ENCODE measurements at regions not wholly inside any gene's neighbourhood (a gene's known extent, or its start where the extent isn't known, plus 50 kb on each side); places are given as distances from the start of the nearest gene placed in this dataset.
A peak's percentile ranks its signal among the peaks of the same experiment; 100 is the strongest.
"Not testable (repeated sequence)": the region's sequence is repeated elsewhere in the genome, so short reads cannot be mapped to it uniquely, and the experiment has no call there.

DNA sequence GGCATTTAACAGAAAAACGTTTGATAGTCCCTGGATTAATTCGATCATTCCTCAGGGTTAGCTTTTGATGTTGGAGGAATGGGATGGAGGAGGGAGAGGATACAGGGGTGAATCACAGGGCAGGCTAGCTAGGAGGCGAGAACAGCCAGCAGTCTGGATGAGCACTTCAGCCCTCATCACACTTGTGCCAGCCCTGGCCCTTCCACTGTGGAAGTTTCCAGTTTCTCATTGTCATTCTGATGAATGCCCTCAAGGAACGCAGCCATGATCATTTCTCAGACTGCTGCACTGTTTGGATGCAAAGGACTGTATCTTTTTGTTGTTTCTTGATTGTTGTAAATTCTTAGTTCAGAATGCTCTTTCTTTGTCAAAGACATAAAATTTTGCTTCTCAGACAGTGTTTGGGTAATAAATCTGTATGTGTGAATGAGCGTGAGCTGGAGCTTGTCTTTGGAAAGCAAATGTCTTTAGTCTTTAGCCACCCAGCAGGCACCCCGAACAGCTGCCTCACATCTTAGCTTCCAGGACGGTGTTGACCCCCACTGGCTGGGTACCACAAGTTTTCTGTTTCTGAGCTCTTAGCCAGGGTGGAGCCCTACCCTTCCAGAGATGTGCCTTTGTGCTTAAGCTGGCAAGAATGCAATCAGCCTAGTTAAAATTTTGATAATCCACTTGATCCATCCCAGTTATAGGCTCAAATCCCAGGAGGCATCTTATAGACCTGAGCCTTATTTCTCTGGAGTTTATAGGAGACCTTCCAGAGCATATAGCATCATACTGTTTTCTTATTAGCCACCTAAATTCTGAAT, 121.1 kb downstream of the PDCD6IP start:
- DNase-seq = no peak

GRCh38 chr3:33920511-33920910, 122.1 kb downstream of the PDCD6IP start:
- no peak for DNase-seq

GRCh38 chr3:33921608-33922007, 123.2 kb downstream of the PDCD6IP start:
- no peak for DNase-seq

GRCh38 chr3:33926998-33927605, 128.7 kb downstream of the PDCD6IP start:
- no peak for DNase-seq

- DNase-seq = no peak
Measured at GRCh38 chr3:33929813-33930212, 131.4 kb downstream of the PDCD6IP start.

- no peak for DNase-seq
Measured at GRCh38 chr3:33931512-33931911, 133.1 kb downstream of the PDCD6IP start.

DNA sequence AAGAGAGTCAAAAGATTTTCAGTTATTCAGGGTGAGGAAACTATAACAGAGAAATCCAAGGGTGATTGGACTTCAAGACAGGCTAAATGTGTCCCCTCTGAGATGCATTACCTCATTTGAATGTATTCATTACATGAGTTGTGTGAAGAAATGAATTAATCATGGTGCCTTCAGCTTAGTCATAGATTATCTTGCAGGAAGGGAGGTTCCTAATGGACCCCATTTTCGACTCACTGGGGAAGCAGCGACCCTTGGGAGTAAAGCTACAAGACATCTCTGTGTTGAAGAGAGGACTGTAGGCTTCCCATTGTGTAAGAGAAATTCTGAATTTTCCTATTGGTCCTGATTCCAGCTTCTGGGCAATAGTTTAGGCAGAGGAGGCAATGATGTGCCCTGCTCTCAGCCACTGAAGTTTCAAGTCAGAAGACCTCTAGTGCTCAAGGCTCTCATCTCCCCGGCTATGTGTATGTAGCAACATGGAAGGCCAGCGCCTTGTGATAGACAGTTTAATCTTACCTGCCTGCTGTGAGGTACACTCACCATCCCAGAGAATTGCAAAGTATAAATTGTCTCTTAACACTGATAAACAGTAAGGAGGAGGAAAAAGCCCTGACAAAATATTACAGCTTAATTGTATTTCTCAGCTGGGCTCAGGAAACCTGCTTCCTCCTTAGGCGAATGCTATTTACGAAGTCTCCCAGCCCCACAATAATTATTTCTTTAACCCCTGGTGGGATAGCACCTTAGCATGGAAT, 133.8 kb downstream of the PDCD6IP start:
- DNase-seq = no peak

- DNase-seq = no peak
Measured at GRCh38 chr3:33936171-33936920, 137.9 kb downstream of the PDCD6IP start.

DNA sequence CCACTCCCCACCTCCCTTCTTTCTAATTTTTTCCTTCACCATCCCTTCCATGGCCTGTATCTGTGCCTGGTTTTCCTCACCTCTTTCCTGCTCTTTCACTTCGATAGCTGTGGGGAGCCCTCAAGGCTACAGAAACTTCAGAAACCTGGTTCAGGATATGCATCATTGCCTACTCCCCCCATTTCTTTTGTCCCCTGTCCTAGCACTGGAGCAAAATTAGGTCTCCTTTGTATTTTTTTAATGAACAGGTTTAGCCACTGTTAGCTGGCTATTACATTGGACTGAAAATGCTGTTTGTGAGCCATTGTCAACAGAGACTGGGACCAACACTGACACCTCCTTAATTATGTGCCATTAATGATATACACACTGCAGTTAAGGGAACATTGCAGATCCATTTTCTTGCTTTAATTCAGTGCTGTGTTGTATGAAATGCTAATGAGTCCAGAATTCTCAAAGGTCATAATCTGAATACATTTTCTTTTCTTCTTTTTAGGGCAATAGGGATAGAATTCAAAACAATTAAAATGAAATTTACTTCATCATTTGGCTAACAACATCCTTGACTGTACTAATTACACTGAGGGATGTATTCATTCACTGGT, 138.6 kb downstream of the PDCD6IP start:
- no peak for DNase-seq

- DNase-seq = no peak
Measured at GRCh38 chr3:33937628-33938027, 139.2 kb downstream of the PDCD6IP start.

GRCh38 chr3:33940149-33940548, 141.7 kb downstream of the PDCD6IP start:
- DNase-seq = peak in 1 of 5 experiments; percentile 10

GRCh38 chr3:33940736-33941135, 142.3 kb downstream of the PDCD6IP start:
- no peak for DNase-seq

- DNase-seq = no peak
Measured at GRCh38 chr3:33941804-33942203, 143.4 kb downstream of the PDCD6IP start.

- DNase-seq = no peak
Measured at GRCh38 chr3:33942483-33943150, 144.2 kb downstream of the PDCD6IP start.

GRCh38 chr3:33943277-33943676, 144.8 kb downstream of the PDCD6IP start:
- DNase-seq = no peak

DNA sequence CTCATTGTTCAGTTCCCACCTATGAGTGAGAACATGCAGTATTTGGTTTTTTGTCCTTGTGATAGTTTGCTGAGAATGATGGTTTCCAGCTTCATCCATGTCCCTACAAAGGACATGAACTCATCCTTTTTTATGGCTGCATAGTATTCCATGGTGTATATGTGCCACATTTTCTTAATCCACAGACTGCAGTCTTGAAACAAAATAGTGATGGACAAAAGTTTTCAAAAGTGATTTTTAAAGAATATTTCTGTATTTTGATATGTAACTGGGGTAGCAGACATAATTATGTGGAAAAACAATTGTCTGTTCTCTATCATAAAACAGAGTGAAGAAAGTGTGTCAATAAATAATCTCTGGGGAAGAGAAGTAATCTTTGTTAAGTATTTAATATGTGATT, 148.2 kb downstream of the PDCD6IP start:
- DNase-seq = not testable (repeated sequence)

DNA sequence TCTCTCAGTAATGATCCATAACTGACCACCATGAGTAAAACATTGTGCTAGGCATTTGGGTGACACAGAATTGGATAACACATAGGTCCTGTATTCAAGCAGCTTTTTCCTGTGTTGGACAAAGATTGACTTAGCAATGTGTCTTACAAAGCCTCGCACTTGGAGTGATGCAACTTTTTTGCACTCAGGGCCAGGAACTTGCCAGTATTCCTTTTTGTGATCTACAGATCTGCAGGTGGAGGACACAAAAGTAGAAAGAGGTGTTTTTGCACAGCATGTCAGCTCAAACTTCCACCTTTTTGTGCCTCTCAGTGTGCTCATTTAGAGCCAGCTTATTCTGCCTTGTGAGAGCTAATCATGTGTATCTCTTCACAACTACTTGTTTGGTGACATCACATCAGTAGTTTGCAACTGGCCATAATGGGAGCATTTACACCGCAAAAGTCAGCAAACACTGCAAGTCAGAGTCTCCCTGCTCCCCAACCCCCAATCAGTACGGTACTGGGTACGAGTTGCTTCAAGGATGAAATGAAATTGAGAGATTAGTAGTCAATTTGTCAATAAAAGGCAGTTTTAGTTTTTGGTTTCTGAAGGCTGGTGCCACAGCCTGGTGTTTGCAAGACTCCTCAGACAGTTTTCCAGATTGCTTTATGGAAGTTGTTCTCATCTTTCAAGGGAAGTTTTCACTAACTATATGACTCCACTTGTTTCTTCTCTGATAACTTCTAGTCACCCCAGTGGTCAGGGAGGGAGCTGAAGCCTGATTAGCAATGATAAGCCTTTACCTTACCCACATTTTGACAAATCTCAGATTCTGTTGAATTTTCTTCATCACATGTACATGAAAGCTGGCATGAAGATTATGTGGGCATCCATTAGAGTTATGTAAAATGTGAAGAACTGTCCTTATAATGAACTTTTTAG, 149.1 kb downstream of the PDCD6IP start:
- DNase-seq = no peak

- no peak for DNase-seq
Measured at GRCh38 chr3:33949074-33949473, 150.6 kb downstream of the PDCD6IP start.

DNA sequence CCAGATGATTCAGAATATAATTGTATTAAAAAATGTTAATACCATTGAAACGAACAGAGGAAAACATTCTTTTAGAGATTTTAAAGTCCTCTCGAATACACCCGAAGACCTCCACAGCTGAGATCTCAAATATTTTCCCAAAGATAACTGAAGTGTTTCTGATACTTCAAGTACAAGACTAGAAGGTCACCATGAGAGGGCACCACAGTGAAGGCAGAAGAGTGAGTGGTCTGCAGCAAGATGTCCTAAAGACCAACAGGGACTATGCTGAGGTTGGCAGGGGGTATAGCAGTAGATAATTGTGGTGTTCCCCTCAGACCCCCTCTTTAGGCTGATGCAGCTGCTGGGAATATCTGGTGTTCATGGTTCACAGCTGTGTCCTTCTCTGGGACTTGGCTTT, 156.5 kb downstream of the PDCD6IP start:
- DNase-seq = no peak

DNA sequence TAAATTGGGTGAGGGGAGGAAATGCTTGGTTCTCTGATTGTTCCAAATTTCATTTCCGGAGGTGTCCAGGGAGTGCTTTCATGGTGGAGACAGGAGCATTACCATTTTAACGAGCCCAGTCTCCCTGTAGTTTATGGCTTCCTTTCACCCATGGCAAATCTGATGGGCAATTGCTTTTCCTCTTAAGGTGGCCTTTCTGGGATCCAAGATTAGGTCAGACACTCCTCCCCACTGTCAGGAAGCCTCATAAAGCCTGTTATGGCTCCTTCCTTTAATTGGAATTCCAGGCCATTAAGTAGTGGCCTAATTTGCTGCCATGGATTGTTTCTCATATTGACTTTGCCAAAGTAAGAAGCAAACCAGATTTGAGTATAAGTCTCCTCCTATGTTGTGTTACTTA, 157.8 kb downstream of the PDCD6IP start:
- no peak for DNase-seq

GRCh38 chr3:33956776-33957175, 158.3 kb downstream of the PDCD6IP start:
- no peak for DNase-seq

Data from T-helper 2 cell (primary cell).